ENCODE measurements at regions not wholly inside any gene's neighbourhood (a gene's known extent, or its start where the extent isn't known, plus 50 kb on each side); places are given as distances from the start of the nearest gene placed in this dataset.
A peak's percentile ranks its signal among the peaks of the same experiment; 100 is the strongest.

- Histone ChIP-seq H3K4me1 (no peaks in the 10 kb centered on the region), H3K4me3 (no peak overlapping the region), H3K4me2 (no peak overlapping the region), H3K27ac (no peak overlapping the region), H3K9me3 (no peaks in the 10 kb centered on the region)
- DNase-seq (ENCODE audit: low read depth in 1 of 2, low spot score in 1 of 2) (peak in 1 of 2 experiments; percentile 3), ATAC-seq (no peak), FAIRE-seq (no peak)
- TF ChIP-seq ZNF302 (CRISPR knock-in tag; IDR thresholded peaks at IDR 0.05) = no peak
- TF ChIP-seq FOXS1 (CRISPR knock-in tag; IDR thresholded peaks at IDR 0.05) = no peak
- no peak for TF ChIP-seq JUNB (IDR thresholded peaks at IDR 0.05)
- no peak for TF ChIP-seq CTCF (IDR thresholded peaks at IDR 0.05)
- TF ChIP-seq CBX2 (IDR thresholded peaks at IDR 0.05; ENCODE audit: borderline replicate concordance, low read depth) = no peak
- no peak for TF ChIP-seq PBX3 (IDR thresholded peaks at IDR 0.05)
- no peak for TF ChIP-seq FOSL2 (IDR thresholded peaks at IDR 0.05)
- no peak for TF ChIP-seq FOSL2 (CRISPR knock-in tag; IDR thresholded peaks at IDR 0.05)
- no peak for TF ChIP-seq EHF (CRISPR knock-in tag; IDR thresholded peaks at IDR 0.05)
- TF ChIP-seq NR3C1 (IDR thresholded peaks at IDR 0.05) = no peak
- no peak for TF ChIP-seq HOXB5 (CRISPR knock-in tag; IDR thresholded peaks at IDR 0.05)
- no peak for TF ChIP-seq BCL3 (IDR thresholded peaks at IDR 0.05)
- no peak for TF ChIP-seq BHLHE40 (IDR thresholded peaks at IDR 0.05; ENCODE audit: low read depth, low read length)
- TF ChIP-seq EHMT2 (IDR thresholded peaks at IDR 0.05; ENCODE audit: low read depth) = no peak
- TF ChIP-seq HDAC2 (IDR thresholded peaks at IDR 0.05) = no peak
- TF ChIP-seq FOSB (CRISPR knock-in tag; IDR thresholded peaks at IDR 0.05) = no peak
- ChIA-PET CTCF (no interaction called here), POLR2A (no interaction called here)
- WGBS (ENCODE audit: missing lambda C conversion rate) = 0% methylated on average over 3 of the region's 3 CpGs
These were observed 969.4 kb downstream of the NTRK3 start for GRCh38 chr15:87287156-87287555.

GRCh38 chr15:87269566-87269965, 987.0 kb downstream of the NTRK3 start:
- no peak overlapping the region for H3K4me3 ChIP-seq
- WGBS (ENCODE audit: missing lambda C conversion rate) = 2% methylated on average over 1 of the region's 1 CpG
- POLR2A ChIA-PET = no interaction called here
- CTCF ChIA-PET = no interaction called here
- TF ChIP-seq MAX (IDR thresholded peaks at IDR 0.05) = no peak
- TF ChIP-seq NPAS2 (CRISPR knock-in tag; IDR thresholded peaks at IDR 0.05; ENCODE audit: borderline replicate concordance) = no peak
- no peak for TF ChIP-seq E2F6 (IDR thresholded peaks at IDR 0.05; ENCODE audit: borderline replicate concordance, low read depth)
- no peak for TF ChIP-seq HES2 (IDR thresholded peaks at IDR 0.05)
- TF ChIP-seq HOXB13 (CRISPR knock-in tag; IDR thresholded peaks at IDR 0.05; ENCODE audit: low read depth) = no peak
- no peak for TF ChIP-seq RNF2 (IDR thresholded peaks at IDR 0.05; ENCODE audit: borderline replicate concordance, low read depth)
- no peak for TF ChIP-seq POLR2AphosphoS2 (conservative IDR thresholded peaks at IDR 0.05; ENCODE audit: low read length)
- no peak for TF ChIP-seq EP300 (IDR thresholded peaks at IDR 0.05)
- TF ChIP-seq USF2 (IDR thresholded peaks at IDR 0.05) = no peak
- no peak for TF ChIP-seq BCL3 (IDR thresholded peaks at IDR 0.05)
- FAIRE-seq (no peak), ATAC-seq (no peak), DNase-seq (ENCODE audit: low read depth in 1 of 2, low spot score in 1 of 2) (no peak)
- H3K4me1 ChIP-seq = no peaks in the 10 kb centered on the region
- peaks cover 5% of the 10 kb centered on the region; the same call in 2 of the 3 replicates for H3K9me3 ChIP-seq
- H3K4me2 ChIP-seq = no peak overlapping the region
- H3K27ac ChIP-seq = no peak overlapping the region
